ENCODE measurements at regions not wholly inside any gene's neighbourhood (a gene's known extent, or its start where the extent isn't known, plus 50 kb on each side); places are given as distances from the start of the nearest gene placed in this dataset.
"Not testable (repeated sequence)": the region's sequence is repeated elsewhere in the genome, so short reads cannot be mapped to it uniquely, and the experiment has no call there.

- DNase-seq (ENCODE audit: low spot score), result not testable (repeated sequence)
Measured at GRCh38 chr5:117304512-117305107, 730.0 kb upstream of the SEMA6A start.

- no peak for DNase-seq (ENCODE audit: low spot score)
Measured at GRCh38 chr5:117302949-117303348, 728.3 kb upstream of the SEMA6A start.

- DNase-seq (ENCODE audit: low spot score), result no peak
Measured at GRCh38 chr5:117302473-117302872, 727.9 kb upstream of the SEMA6A start.

GRCh38 chr5:117299936-117300328 is 725.3 kb upstream of the SEMA6A start:
- DNase-seq (ENCODE audit: low spot score), result no peak

GRCh38 chr5:117299224-117299935 is 724.8 kb upstream of the SEMA6A start:
- no peak for DNase-seq (ENCODE audit: low spot score)

- no peak for DNase-seq (ENCODE audit: low spot score)
Measured at GRCh38 chr5:117296872-117297271, 722.2 kb upstream of the SEMA6A start.

GRCh38 chr5:117295941-117296340 is 721.3 kb upstream of the SEMA6A start:
- no peak for DNase-seq (ENCODE audit: low spot score)

GRCh38 chr5:117286813-117287212 is 712.2 kb upstream of the SEMA6A start:
- no peak for DNase-seq (ENCODE audit: low spot score)

- DNase-seq (ENCODE audit: low spot score), result no peak
Measured at GRCh38 chr5:117271656-117272055, 697.0 kb upstream of the SEMA6A start.

- no peak for DNase-seq (ENCODE audit: low spot score)
Measured at GRCh38 chr5:117266280-117266679, 691.7 kb upstream of the SEMA6A start.

- no peak for DNase-seq (ENCODE audit: low spot score)
Measured at GRCh38 chr5:117263231-117263630, 688.6 kb upstream of the SEMA6A start.

GRCh38 chr5:117262572-117263131 is 688.0 kb upstream of the SEMA6A start:
- DNase-seq (ENCODE audit: low spot score), result peak; percentile 13

- no peak for DNase-seq (ENCODE audit: low spot score)
Measured at GRCh38 chr5:117261948-117262571, 687.4 kb upstream of the SEMA6A start.

- no peak for DNase-seq (ENCODE audit: low spot score)
Measured at GRCh38 chr5:117255211-117256027, 680.8 kb upstream of the SEMA6A start.

- DNase-seq (ENCODE audit: low spot score), result no peak
Measured at GRCh38 chr5:117252566-117252965, 677.9 kb upstream of the SEMA6A start.

GRCh38 chr5:117249086-117249815 is 674.6 kb upstream of the SEMA6A start:
- no peak for DNase-seq (ENCODE audit: low spot score)

GRCh38 chr5:117246424-117246823 is 671.8 kb upstream of the SEMA6A start:
- DNase-seq (ENCODE audit: low spot score), result no peak

GRCh38 chr5:117245130-117245529 is 670.5 kb upstream of the SEMA6A start:
- no peak for DNase-seq (ENCODE audit: low spot score)

- DNase-seq (ENCODE audit: low spot score), result no peak
Measured at GRCh38 chr5:117242028-117242427, 667.4 kb upstream of the SEMA6A start.

- DNase-seq (ENCODE audit: low spot score), result no peak
Measured at GRCh38 chr5:117236941-117237340, 662.3 kb upstream of the SEMA6A start.

- no peak for DNase-seq (ENCODE audit: low spot score)
Measured at GRCh38 chr5:117235786-117236185, 661.2 kb upstream of the SEMA6A start.

- DNase-seq (ENCODE audit: low spot score), result no peak
Measured at GRCh38 chr5:117230375-117230774, 655.8 kb upstream of the SEMA6A start.
